Inferior parietal cortex (tissue), 1 donor: ENCODE measurements at regions not wholly inside any gene's neighbourhood (a gene's known extent, or its start where the extent isn't known, plus 50 kb on each side); places are given as distances from the start of the nearest gene placed in this dataset.

Source experiments
- DNase-seq: peaks from one replicate; pipeline ENCODE4 v3.0.0-alpha.2; 2016; ENCODE audit errors: extremely low spot score

GRCh38 chr22:48799227-48799970, 1028.3 kb downstream of the BRD1 start:
- no peak for DNase-seq

- DNase-seq: no peak
Observed at GRCh38 chr22:48798281-48799226, 1029.1 kb downstream of the BRD1 start.

DNA sequence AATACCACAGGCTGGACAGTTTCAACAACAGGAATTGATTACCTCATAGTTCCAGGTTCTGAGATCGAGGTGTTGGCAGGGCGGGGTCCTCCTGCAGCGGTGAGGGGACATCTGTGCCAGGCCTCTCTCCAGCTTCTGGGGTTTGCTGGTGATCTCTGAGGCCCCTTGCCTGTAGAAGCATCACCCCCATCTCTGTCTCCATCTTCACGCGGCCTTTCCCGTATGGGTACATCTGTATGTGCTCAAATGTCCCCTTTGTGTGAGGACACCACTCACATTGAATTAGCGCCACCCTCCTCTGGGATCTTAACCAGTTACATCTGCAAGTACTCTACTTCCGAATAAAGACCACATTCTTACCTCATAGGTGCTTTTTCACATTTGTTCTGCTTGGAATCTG, 1029.9 kb downstream of the BRD1 start:
- DNase-seq: no peak

DNA sequence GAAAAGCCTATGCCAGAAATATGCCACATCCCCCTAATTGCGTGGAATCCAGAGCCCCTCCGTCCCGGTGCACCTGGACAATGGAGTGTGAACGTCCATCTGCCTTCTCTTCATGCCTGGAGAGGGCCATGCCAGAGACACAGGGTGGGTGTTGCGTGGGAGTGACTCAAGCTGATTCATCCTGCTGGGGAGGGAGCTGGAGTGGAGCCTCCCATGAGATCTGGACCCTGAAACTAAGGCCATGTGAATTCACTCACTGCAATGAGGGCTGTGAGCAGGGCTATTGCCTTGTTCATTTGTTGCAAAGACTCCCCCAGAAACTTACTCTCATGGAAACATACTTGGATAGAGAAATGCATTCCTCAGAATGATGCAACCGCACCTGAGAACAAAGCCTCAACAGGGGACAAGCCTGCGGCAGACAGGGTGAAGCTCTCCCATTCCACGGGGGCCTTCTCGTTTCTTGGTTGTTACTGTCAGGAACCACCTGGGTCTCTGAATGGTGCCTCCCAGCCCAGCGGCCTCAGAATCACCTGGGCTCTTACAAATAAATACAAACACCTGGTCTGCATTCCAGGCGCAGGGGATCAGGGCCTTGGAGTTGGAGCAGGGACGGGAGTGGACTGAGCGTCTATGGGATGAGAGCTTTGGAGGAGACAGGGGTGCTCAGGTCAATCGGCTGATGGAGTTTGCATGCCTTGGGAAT, 1031.2 kb downstream of the BRD1 start:
- no peak for DNase-seq

GRCh38 chr22:48795664-48796063, 1032.0 kb downstream of the BRD1 start:
- no peak for DNase-seq

- no peak for DNase-seq
Observed at GRCh38 chr22:48794906-48795305, 1032.8 kb downstream of the BRD1 start.

- no peak for DNase-seq
Observed at GRCh38 chr22:48793949-48794348, 1033.7 kb downstream of the BRD1 start.

DNA sequence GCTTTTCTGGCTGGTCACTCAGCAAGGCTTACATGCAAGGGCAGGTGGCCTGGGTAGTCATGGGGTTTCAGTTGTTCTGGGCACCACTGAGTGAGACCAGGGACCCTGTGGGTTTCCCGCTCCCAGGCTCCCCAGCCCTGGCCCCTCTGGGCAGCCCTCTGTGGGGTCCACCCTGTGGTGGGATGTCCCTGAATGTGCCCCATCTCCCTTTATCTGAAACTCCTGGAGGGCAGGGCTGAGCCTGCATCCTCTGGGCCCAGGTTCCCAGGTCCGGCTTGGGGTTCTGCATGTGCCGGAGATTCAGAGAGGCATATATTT, 1041.0 kb downstream of the BRD1 start:
- DNase-seq: no peak

- DNase-seq: no peak
Observed at GRCh38 chr22:48785792-48786678, 1041.6 kb downstream of the BRD1 start.

- DNase-seq: no peak
Observed at GRCh38 chr22:48784701-48785503, 1042.8 kb downstream of the BRD1 start.

DNA sequence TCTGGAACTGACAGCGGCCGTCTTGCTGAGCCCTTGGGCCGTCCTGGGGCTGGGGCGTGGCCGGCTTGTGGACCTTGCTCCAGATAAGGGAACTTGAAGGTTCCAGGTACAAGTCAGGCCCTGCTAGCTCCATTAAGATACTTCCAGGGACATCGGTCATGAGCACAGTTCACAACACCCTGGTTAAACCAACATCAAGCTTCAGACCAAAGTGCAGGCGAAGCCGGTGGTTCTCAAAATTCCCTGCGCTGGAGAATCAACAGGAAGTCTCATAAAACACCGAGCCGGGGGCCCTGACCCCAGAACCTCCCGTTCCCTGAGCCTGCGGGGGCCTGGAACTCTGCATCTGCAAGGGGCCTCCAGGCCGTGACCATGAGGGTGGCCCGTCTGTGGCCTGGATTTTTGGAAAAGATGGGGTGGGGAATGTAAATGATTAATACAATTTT, 1043.8 kb downstream of the BRD1 start:
- no peak for DNase-seq

DNA sequence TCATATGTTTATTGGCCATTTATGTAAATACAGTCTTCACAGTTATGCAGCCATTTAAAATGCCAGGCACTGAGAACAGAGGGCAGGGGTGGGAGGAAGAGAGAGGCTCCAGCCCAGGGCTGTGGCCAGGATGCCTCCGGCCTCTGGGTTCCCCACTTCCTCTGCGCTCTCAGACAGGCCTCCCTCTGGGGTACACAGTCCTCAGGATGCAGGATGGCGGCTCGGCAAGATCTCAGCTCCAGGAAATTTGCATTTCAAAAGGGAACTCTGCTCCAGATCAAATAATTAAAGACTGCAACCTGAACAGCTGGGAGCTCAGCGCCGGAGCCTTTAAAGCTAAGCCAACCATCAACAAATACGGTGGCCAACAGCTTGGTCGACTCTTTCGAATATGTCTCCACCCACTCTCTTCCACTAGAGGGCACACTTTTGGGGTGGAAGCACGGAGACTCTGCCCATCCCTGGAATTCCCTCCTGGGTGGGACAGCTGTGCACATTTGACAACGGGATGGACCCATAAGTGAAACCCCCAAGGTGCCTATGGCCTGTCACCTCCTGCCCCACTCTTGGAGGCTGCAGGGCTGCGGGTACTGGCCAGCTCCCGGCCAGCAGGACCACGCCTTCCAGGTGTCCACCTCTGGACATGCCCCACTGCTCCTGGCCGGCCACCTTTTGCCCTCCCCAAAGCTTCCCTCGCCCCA, 1044.7 kb downstream of the BRD1 start:
- DNase-seq: no peak

DNA sequence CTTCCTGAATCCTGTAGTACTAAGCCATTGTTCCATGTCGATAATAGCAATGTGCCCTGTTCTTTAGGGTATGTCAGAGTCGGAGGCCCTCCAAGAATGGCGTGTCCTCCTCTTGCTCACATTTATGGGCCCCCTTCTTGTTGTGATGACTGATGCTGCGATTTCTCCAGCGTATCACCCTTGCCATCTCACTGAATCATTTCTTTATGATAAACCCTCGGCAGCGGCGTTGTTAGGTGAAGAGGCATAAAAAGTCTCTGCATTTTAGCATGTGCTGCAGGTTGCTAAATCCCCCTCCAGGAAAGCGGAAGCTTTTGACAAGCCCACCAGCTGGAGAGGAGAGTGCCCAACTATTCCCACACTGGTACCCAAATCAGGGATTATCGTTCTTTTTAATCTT, 1045.3 kb downstream of the BRD1 start:
- no peak for DNase-seq

DNA sequence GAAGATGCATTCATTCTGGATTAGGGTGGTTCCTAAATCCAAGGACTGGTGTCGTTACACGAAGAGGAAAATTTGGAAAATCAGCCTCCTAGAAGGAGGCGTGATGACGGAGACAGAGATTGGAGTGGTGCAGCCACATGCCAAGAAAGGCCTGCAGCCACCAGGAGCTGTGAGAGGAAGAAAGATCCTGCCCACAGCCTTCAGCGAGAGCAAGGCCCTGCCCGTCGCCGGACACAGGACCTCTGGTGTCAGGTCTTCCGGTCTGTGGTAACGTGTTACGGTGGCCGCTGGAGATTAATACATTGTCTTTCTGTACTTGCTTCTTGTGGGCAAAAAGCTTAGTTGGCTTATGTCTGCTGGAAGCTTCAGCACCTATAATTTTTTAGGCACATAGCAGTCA, 1045.8 kb downstream of the BRD1 start:
- DNase-seq: no peak

GRCh38 chr22:48781391-48781790, 1046.3 kb downstream of the BRD1 start:
- DNase-seq: no peak

- no peak for DNase-seq
Observed at GRCh38 chr22:48780597-48781277, 1046.9 kb downstream of the BRD1 start.

DNA sequence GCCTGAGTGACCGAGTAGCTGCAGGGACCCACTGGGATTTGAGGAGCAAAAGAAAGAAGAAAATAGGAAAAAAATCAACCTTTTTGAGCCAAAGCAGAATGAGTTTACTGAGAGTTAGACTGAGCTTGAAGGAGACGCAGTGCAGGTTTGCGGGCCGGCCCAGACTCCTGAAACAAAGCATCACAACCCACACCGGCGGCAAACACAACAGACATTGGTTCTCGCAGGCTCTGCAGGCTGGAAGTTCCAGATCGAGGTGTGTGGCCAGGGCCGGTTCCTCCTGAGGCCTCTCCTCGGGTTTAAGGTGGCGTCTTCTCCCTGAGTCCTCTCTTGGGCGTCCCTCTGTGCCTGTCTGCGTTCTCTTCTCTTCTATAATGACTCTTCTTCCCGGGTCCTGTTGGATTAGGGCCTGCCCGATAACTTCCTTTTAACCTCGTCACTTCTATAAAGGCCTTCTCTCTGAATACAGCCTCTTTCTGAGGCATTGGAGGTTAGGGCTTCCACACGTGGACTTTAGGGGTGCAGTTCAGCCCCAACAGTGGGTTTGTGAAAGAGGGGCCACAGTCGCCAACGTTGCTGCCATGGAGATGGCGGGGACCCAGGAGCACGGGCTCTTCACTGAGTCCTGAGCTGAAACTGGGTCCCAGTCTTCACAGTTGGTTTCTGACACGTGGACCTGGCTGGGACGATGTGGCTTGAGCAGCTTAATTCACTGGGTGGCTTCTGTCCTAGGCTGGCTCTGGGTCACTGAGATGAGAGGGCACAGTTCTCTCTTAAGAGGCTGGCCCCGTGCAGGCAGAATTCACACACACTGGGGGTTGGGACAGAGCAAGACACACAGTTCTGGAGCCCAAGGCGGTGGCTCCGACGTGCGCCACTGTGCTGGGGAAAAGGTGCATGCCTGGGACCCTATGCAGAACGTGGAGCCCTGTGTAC, 1047.7 kb downstream of the BRD1 start:
- DNase-seq: no peak

- no peak for DNase-seq
Observed at GRCh38 chr22:48779211-48779643, 1048.4 kb downstream of the BRD1 start.
